HG02763 (cell line): ENCODE measurements at regions not wholly inside any gene's neighbourhood (a gene's known extent, or its start where the extent isn't known, plus 50 kb on each side); places are given as distances from the start of the nearest gene placed in this dataset.

Source experiments
- ATAC-seq: cut with Tn5 transposase; IDR thresholded peaks from one replicate; pipeline ENCODE4 v1.9.1; 2021; ENCODE audit warnings: mild to moderate bottlenecking, moderate library complexity; ENCODE audit not compliant: unreplicated experiment

DNA sequence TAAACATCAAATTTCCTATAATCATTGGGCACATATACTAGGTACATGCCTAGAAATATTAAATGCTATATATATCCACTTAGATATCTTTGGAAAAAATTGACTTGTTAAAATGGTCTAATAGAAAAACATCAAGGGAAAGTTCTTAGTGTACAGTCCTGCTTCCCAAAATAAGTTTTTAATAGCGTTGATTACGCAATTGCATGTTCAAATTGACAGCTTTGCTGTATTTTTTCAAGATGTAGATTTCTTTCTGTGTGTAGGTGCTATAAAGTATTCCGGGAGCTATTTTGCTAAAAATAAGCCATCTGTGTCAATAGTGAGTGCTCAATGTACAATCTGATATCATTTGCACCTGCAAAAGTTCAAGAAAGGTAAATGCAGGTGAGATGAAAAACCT lies 463.9 kb upstream of the ATP2B1 start:
- ATAC-seq, result no peak

DNA sequence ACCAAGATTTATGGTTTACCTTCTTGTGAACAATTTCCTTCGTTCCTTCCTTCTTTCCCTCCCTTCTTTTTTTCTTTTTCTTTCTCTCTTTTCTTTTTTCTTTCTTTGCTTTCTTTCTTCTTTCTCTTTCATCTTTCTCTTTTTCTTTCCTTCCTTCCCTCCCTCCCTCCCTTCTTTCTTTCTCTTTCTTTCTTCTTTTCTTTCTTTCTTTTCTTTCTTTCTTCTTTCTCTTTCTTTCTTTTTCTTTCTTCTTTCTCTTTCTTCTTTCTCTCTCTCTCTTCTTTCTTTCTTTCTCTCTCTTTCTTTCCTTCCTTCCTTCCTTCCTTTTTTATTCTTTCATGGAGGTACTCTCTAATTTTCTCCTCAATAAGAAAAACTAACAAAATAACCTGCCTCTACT lies 462.1 kb upstream of the ATP2B1 start:
- ATAC-seq, result no peak

DNA sequence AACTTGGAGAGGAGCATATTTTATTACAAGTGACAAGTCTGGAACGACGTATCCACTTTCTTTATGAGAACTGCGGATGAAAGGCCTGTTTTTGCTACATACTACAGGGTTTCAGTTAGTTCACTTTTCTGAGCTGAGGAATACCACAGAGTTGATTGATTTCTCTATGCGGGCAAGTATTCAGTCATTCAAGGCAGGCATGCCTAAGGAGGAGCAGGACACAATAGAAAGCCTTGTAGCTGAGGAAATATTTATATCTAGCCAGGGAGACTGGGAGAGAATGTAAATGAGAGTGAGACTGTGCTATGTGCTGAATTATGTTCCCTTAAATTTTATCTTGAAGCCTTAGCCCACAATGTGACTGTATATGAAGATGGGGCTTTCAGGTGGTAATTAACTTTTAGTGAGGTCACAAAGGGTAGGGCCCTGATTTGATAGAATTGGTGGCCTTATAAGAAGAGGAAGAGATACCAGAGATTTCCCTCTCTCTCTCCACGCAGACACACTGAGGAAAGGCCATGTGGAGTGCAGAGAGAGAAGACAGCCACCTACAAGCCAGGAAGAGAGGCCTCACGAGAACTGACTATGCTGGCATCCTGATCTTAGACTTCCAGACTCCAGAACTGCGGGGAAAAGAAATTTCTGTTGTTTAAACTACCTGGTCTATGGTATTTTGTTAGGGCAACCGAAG lies 459.0 kb upstream of the ATP2B1 start:
- ATAC-seq, result no peak

DNA sequence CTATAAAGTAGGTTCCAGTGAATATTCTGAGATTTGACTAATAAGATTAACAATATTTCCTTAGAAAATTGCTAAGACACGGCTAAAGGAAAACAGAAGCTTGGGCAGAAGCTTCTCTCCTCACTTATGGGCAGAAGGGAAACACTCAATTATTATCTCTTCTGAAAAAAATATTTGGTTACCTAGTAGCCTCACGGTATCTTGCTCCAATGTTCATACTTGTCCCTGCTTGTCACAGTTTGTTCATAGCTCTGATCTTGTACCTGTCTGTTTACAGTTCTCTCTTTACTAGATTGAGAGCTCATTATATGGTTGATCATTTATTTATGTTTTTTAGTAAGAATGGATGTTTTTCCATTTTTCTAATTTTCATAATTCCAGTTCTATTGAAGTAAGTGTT lies 458.0 kb upstream of the ATP2B1 start:
- ATAC-seq, result no peak

- no peak for ATAC-seq
Observed at GRCh38 chr12:90166012-90166411, 457.4 kb upstream of the ATP2B1 start.

DNA sequence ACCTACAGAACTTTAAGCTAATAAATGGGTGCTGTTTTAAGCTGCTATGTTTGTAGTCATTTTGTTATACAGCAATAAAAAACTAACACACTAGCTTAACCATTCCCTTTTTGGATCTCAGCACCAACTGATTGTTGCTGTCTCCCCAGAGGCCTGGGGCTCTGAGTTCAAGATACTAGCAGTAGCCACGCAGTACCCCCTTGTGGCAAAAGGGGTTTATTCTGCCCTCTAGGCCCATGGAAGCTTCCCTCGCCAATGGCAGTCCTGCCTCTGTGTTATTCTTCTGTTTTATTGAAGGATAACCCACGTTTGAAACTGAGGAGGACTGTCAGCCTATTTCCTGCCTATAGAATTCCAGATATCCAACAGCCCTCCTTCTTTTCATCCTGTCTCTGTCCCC lies 455.3 kb upstream of the ATP2B1 start:
- no peak for ATAC-seq

- no peak for ATAC-seq
Observed at GRCh38 chr12:90153827-90154226, 445.2 kb upstream of the ATP2B1 start.

- no peak for ATAC-seq
Observed at GRCh38 chr12:90152897-90153624, 444.4 kb upstream of the ATP2B1 start.

- ATAC-seq, result no peak
Observed at GRCh38 chr12:90151491-90152015, 442.9 kb upstream of the ATP2B1 start.

GRCh38 chr12:90149453-90149852 lies 440.8 kb upstream of the ATP2B1 start:
- ATAC-seq, result no peak

- ATAC-seq, result no peak
Observed at GRCh38 chr12:90129366-90130030, 420.9 kb upstream of the ATP2B1 start.

DNA sequence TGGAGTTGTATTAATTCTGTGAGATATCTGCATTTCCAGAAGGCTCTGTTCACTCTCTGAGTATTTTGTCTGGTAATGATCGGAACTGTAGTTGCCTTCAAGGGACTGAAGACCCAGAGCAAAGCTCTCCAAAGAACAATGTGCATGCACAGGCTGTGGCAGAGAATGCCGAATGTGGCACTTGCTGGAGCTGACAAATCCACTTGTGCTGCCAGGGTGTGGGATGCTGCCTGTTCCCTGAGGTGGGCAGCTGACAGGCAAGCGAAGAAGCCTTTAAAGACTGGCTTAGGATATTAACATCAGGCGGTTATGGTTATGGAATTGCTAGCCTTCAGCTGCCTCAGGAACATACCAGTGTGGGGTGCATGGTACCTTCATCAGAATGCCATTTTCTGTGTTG lies 419.9 kb upstream of the ATP2B1 start:
- ATAC-seq, result no peak

GRCh38 chr12:90126125-90126524 lies 417.5 kb upstream of the ATP2B1 start:
- no peak for ATAC-seq

DNA sequence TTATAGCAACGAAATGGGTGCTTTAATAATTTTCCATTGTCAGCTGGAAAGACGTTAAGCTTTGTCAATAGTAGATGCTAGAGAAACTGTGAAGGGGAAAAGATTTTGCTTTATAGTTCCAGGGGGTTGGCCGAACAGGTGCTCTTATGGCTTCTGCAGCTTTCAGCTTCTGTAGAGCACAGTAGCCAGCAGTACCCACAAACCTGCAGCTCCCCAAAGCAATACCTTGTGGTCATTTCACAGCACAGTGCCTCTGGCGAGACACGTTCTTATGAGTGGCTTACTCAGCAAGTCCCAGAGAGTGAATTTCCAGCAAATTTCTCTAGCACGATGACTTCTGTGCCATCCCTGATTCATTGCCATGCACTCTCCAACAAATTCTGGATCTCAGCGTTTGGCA lies 416.3 kb upstream of the ATP2B1 start:
- ATAC-seq, result no peak

DNA sequence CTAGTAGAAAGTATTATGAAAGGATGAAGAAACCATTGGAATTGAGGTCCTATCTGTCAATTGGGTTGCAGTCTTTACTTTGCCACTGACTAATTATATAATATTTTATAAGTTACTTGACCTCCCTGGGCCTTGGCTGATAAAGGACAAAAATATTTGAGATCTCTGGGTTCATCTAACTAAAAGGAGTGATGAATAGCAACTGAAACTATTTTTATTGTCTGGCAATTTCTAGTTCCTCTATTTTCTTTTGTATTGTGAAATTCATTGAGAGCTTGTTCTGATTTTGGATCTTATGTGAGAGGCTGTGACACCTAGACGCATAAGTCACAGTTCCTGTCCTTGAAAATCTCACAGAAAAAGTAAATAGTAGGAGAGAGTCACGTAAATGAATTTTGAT lies 415.7 kb upstream of the ATP2B1 start:
- no peak for ATAC-seq

DNA sequence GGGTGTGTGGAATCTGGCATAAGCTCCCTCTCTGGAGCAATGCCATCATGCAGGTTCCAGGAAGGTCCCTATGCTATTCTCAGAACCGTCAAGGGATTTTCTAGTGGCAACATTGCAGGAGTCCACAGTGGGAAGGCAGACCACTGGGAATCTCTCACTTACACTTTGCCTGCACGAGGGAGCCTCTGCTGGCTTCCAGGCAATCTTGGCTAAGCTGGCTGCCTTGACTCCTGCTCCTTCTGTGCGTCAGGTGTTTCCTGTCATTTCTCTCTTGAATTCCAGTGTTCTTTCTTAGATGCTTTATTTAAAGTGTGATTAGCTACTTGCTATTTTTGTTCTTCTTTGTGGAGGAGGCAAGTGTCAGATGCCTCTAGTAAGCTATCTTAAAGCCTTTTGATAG lies 414.0 kb upstream of the ATP2B1 start:
- ATAC-seq, result no peak

- no peak for ATAC-seq
Observed at GRCh38 chr12:90120627-90121026, 412.0 kb upstream of the ATP2B1 start.

- no peak for ATAC-seq
Observed at GRCh38 chr12:90112666-90113065, 404.0 kb upstream of the ATP2B1 start.

- ATAC-seq, result no peak
Observed at GRCh38 chr12:90111791-90112580, 403.3 kb upstream of the ATP2B1 start.

GRCh38 chr12:90106568-90106967 lies 397.9 kb upstream of the ATP2B1 start:
- no peak for ATAC-seq
